ENCODE measurements at regions not wholly inside any gene's neighbourhood (a gene's known extent, or its start where the extent isn't known, plus 50 kb on each side); places are given as distances from the start of the nearest gene placed in this dataset.

- TF ChIP-seq, protein P1, sequence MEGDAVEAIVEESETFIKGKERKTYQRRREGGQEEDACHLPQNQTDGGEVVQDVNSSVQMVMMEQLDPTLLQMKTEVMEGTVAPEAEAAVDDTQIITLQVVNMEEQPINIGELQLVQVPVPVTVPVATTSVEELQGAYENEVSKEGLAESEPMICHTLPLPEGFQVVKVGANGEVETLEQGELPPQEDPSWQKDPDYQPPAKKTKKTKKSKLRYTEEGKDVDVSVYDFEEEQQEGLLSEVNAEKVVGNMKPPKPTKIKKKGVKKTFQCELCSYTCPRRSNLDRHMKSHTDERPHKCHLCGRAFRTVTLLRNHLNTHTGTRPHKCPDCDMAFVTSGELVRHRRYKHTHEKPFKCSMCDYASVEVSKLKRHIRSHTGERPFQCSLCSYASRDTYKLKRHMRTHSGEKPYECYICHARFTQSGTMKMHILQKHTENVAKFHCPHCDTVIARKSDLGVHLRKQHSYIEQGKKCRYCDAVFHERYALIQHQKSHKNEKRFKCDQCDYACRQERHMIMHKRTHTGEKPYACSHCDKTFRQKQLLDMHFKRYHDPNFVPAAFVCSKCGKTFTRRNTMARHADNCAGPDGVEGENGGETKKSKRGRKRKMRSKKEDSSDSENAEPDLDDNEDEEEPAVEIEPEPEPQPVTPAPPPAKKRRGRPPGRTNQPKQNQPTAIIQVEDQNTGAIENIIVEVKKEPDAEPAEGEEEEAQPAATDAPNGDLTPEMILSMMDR (IDR thresholded peaks at IDR 0.05; ENCODE audit: low read depth, low read length, poor library complexity, severe bottlenecking): no peak
- no peak for TF ChIP-seq EZH2phosphoT487 (IDR thresholded peaks at IDR 0.05; ENCODE audit: borderline replicate concordance, low read length)
Measured at GRCh38 chr4:124028182-124028581, 631.6 kb downstream of the SPRY1 start.

All from DOHH2 (cell line).